HepG2 (cell line): ENCODE measurements at regions not wholly inside any gene's neighbourhood (a gene's known extent, or its start where the extent isn't known, plus 50 kb on each side); places are given as distances from the start of the nearest gene placed in this dataset.

Source experiments
- ATAC-seq: fragments of 200-7000 bp; cut with Tn5 transposase; 3 replicates; pipeline ENCODE4 v1.9.1; 2020; ENCODE audit warnings: mild to moderate bottlenecking, moderate library complexity
- BruUV-seq: library from RNA; stranded (reverse); fragments of 400-500 nt; replicated peaks from 2 replicates; lab custom pipeline; 2021; lab: Mats Ljungman, UMichigan
- CTCF ChIA-PET: fragments of 300-600 bp; formaldehyde crosslinking; extraction: SDS; loops from one replicate; lab custom pipeline; 2021; ENCODE audit warnings: low total read pairs, inconsistent platforms, low intra/inter-chr PET ratio; lab: Yijun Ruan, JAX
- POLR2A ChIA-PET: fragments of 350-600 bp; sonication (Branson Sonifier 250); formaldehyde crosslinking; loops from one replicate; lab custom pipeline; 2020; ENCODE audit warnings: antibody characterized with exemption, inconsistent platforms; lab: Yijun Ruan, JAX
- DNase-seq: peaks from one replicate; pipeline ENCODE4 v3.0.0-alpha.2; 2015; ENCODE audit warnings: low spot score
- FAIRE-seq: peaks from 3 replicates; lab custom pipeline; 2011; peaks lifted over from hg19 to GRCh38; lab: Jason Lieb, UNC
- H2AFZ ChIP-seq: one replicate; pipeline ENCODE4 v1.6.1; 2011; ENCODE audit warnings: low read length, inconsistent platforms
- H3K27ac ChIP-seq: fragments of 300-600 bp; 3 replicates; pipeline ENCODE4 v1.8.0; 2011; ENCODE audit warnings: mixed run types, mild to moderate bottlenecking, mixed read lengths, low read length, inconsistent platforms; ENCODE audit not compliant: insufficient read depth; ENCODE audit errors: extremely low read length
- H3K27me3 ChIP-seq, 2 experiments: fragments of 200-600 bp in 1 of 2; 2 replicates in 1 of 2; 3 replicates in 1 of 2; pipeline versions ENCODE4 v1.6.0 to v1.8.0; 2011; ENCODE audit warnings: low read length in 2 of 2, mild to moderate bottlenecking in 2 of 2, moderate library complexity in 2 of 2, inconsistent platforms in 1 of 2; ENCODE audit not compliant: insufficient read depth in 2 of 2, control insufficient read depth in 1 of 2
- H3K36me3 ChIP-seq, 2 experiments: fragments of 200-600 bp in 1 of 2; replicated peaks in 1 of 2; 2 replicates in 1 of 2; 3 replicates in 1 of 2; pipeline versions ENCODE4 v1.5.1 to v1.8.0; 2011; ENCODE audit warnings: low read length in 2 of 2, inconsistent platforms in 1 of 2; ENCODE audit not compliant: insufficient read depth in 2 of 2, control insufficient read depth in 1 of 2
- H3K4me1 ChIP-seq: 2 replicates; pipeline ENCODE4 v1.5.1; 2012; ENCODE audit warnings: low read length, inconsistent platforms; ENCODE audit not compliant: insufficient read depth
- H3K4me2 ChIP-seq: 2 replicates; pipeline ENCODE4 v1.6.0; 2011; ENCODE audit warnings: low read depth, low read length, inconsistent platforms
- H3K4me3 ChIP-seq, 3 experiments: fragments of 200-600 bp in 1 of 3; sonication (generic), shearing (Covaris generic) in 1 of 3; replicated peaks in 1 of 3; 2 replicates each; pipeline ENCODE4 v1.5.1; 2011 to 2016; ENCODE audit warnings: low read length in 3 of 3, inconsistent platforms in 2 of 3, low read depth in 2 of 3, mild to moderate bottlenecking in 2 of 3, control low read depth in 1 of 3, mixed read lengths in 1 of 3; ENCODE audit not compliant: insufficient read depth in 1 of 3
- H3K79me2 ChIP-seq: one replicate; pipeline ENCODE4 v1.6.1; 2011; ENCODE audit warnings: low read length, inconsistent platforms; ENCODE audit not compliant: insufficient read depth
- H3K9ac ChIP-seq: 2 replicates; pipeline ENCODE4 v1.6.0; 2011; ENCODE audit warnings: mild to moderate bottlenecking, low read depth, low read length, inconsistent platforms; ENCODE audit not compliant: insufficient read depth
- H3K9me3 ChIP-seq: 2 replicates; pipeline ENCODE4 v1.5.1; 2012; ENCODE audit warnings: mild to moderate bottlenecking, low read length
- H4K20me1 ChIP-seq: 2 replicates; pipeline ENCODE4 v1.6.0; 2011; ENCODE audit warnings: inconsistent platforms, mild to moderate bottlenecking, low read length, moderate library complexity; ENCODE audit not compliant: insufficient read depth
- GMEB2 ChIP-seq: IDR thresholded peaks from 2 replicates; pipeline ENCODE4 v1.6.1; 2016; ENCODE audit warnings: missing biosample characterization, missing genetic modification reagents, low read depth
- HDAC2 ChIP-seq: sonication (generic); formaldehyde crosslinking; IDR thresholded peaks from 2 replicates; pipeline ENCODE4 v1.4.0; 2020; ENCODE audit warnings: missing genetic modification reagents
- HNF1A ChIP-seq, 2 experiments: sonication (generic) in 1 of 2; formaldehyde crosslinking in 1 of 2; IDR thresholded peaks; 2 replicates each; pipeline versions ENCODE4 v1.4.0 to v1.6.1; 2016 to 2020; ENCODE audit warnings: borderline replicate concordance in 1 of 2, low read depth in 1 of 2, mild to moderate bottlenecking in 1 of 2, missing genetic modification reagents in 1 of 2
- JDP2 ChIP-seq: sonication (generic); formaldehyde crosslinking; IDR thresholded peaks from 2 replicates; pipeline ENCODE4 v1.8.1; 2022; ENCODE audit warnings: missing genetic modification reagents, borderline replicate concordance
- MEF2D ChIP-seq: sonication (generic); formaldehyde crosslinking; IDR thresholded peaks from 2 replicates; pipeline ENCODE4 v1.5.1; 2020; ENCODE audit warnings: mild to moderate bottlenecking, missing genetic modification reagents
- PAWR ChIP-seq: sonication (generic); formaldehyde crosslinking; IDR thresholded peaks from 2 replicates; pipeline ENCODE4 v1.4.0; 2020; ENCODE audit warnings: missing genetic modification reagents, mild to moderate bottlenecking, borderline replicate concordance
- ZNF850 ChIP-seq: sonication (generic); formaldehyde crosslinking; conservative IDR thresholded peaks from 2 replicates; pipeline ENCODE4 v1.9.0; 2021; ENCODE audit warnings: mild to moderate bottlenecking, missing genetic modification reagents
- WGBS: methylation state at CpG from one replicate; pipeline ENCODE4 v1.1.6; 2017; ENCODE audit warnings: low lambda C conversion rate; 5-methylcytosine and 5-hydroxymethylcytosine counted together
- in situ Hi-C: cut with HindIII; loops from 2 replicates; pipeline ENCODE4 v1.10.0; 2017; ENCODE audit warnings: low pct_unique_long_range_greater_than_20kb; ENCODE audit not compliant: extremely low pct_ligation_motif_present
- intact Hi-C: fragments of 100-400 bp; cut with micrococcal nuclease; formaldehyde crosslinking; loops from one replicate; pipeline ENCODE4 v1.10.0; 2022; ENCODE audit not compliant: unreplicated experiment

GRCh38 chr17:12536021-12536420 lies 129.7 kb upstream of the MYOCD start:
- Histone ChIP-seq H2AFZ (no peak overlapping the region), H3K27me3 (no peaks in the 10 kb centered on the region), H3K9me3 (no peaks in the 10 kb centered on the region), H3K4me2 (no peak overlapping the region), H3K4me1 (no peaks in the 10 kb centered on the region), H4K20me1 (no peaks in the 10 kb centered on the region), H3K79me2 (no peaks in the 10 kb centered on the region), H3K36me3 (no peaks in the 10 kb centered on the region), H3K9ac (no peak overlapping the region), H3K4me3 (no peak overlapping the region), H3K27ac (no peak overlapping the region)
- ChIA-PET CTCF (no interaction called here), POLR2A (no interaction called here)
- TF ChIP-seq PAWR (CRISPR knock-in tag), result no peak
- no peak for TF ChIP-seq HNF1A (IDR thresholded peaks at IDR 0.05; ENCODE audit: low read depth)
- TF ChIP-seq HNF1A (CRISPR knock-in tag; IDR thresholded peaks at IDR 0.05; ENCODE audit: borderline replicate concordance), result no peak
- no peak for TF ChIP-seq ZNF850 (CRISPR knock-in tag)
- TF ChIP-seq GMEB2 (CRISPR knock-in tag), result no peak
- no peak for TF ChIP-seq MEF2D (CRISPR knock-in tag)
- no peak for TF ChIP-seq HDAC2 (CRISPR knock-in tag)
- TF ChIP-seq JDP2 (CRISPR knock-in tag), result no peak
- intact Hi-C loops, result no loop called here
- FAIRE-seq, result no peak
- in situ Hi-C loops, result no loop called here
- no TSS peak for BruUV-seq
- WGBS, result 4% methylated on average over 3 of the region's 3 CpGs
- DNase-seq, result no peak
- ATAC-seq, result no peak
